Erythroblast (primary cell): ENCODE measurements at regions not wholly inside any gene's neighbourhood (a gene's known extent, or its start where the extent isn't known, plus 50 kb on each side); places are given as distances from the start of the nearest gene placed in this dataset.
"Not testable (repeated sequence)": the region's sequence is repeated elsewhere in the genome, so short reads cannot be mapped to it uniquely, and the experiment has no call there.

Experiments
- DNase-seq, 2 experiments: peaks; one replicate each; lab custom pipeline; 2025; lab: John Stamatoyannopoulos, UW
- GATA1 ChIP-seq: IDR thresholded peaks from 2 replicates; pipeline ENCODE4 v1.6.1; 2011; ENCODE audit warnings: low read depth, mild to moderate bottlenecking, control low read depth, low read length, moderate library complexity
- POLR2A ChIP-seq: IDR thresholded peaks from 2 replicates; pipeline ENCODE4 v1.6.1; 2011; ENCODE audit warnings: mild to moderate bottlenecking, low read length

GRCh38 chr1:79497193-79497773, 490.8 kb upstream of the ADGRL4 start:
- TF ChIP-seq POLR2A (no peak), GATA1 (no peak)
- peak; percentile 25 to 44 for DNase-seq

- no peak for TF ChIP-seq GATA1
- no peak for TF ChIP-seq POLR2A
- DNase-seq, result no peak
Measured at GRCh38 chr1:79496129-79496528, 489.6 kb upstream of the ADGRL4 start.

GRCh38 chr1:79493702-79494101, 487.2 kb upstream of the ADGRL4 start:
- not testable (repeated sequence) for DNase-seq

GRCh38 chr1:79488572-79489121, 482.1 kb upstream of the ADGRL4 start:
- DNase-seq, result not testable (repeated sequence)

- DNase-seq, result no peak
- TF ChIP-seq POLR2A (no peak), GATA1 (no peak)
Measured at GRCh38 chr1:79478728-79479373, 472.3 kb upstream of the ADGRL4 start.

- TF ChIP-seq POLR2A, result no peak
- TF ChIP-seq GATA1, result no peak
- DNase-seq, result no peak
Measured at GRCh38 chr1:79478160-79478559, 471.6 kb upstream of the ADGRL4 start.

GRCh38 chr1:79472067-79472656, 465.6 kb upstream of the ADGRL4 start:
- TF ChIP-seq GATA1, result no peak
- TF ChIP-seq POLR2A, result no peak

GRCh38 chr1:79469139-79469538, 462.6 kb upstream of the ADGRL4 start:
- DNase-seq, result no peak
- TF ChIP-seq GATA1 (no peak), POLR2A (no peak)

More at GRCh38 chr1:79472067-79472656, 465.6 kb upstream of the ADGRL4 start:
- no peak for DNase-seq

- no peak for TF ChIP-seq GATA1
- TF ChIP-seq POLR2A, result no peak
- DNase-seq, result no peak
Measured at GRCh38 chr1:79460773-79461436, 454.4 kb upstream of the ADGRL4 start.

- TF ChIP-seq POLR2A, result no peak
- TF ChIP-seq GATA1, result no peak
- no peak for DNase-seq
Measured at GRCh38 chr1:79457562-79458224, 451.2 kb upstream of the ADGRL4 start.

- no peak for TF ChIP-seq POLR2A
- no peak for TF ChIP-seq GATA1
- no peak for DNase-seq
Measured at GRCh38 chr1:79448426-79448825, 441.9 kb upstream of the ADGRL4 start.

GRCh38 chr1:79441238-79441637, 434.7 kb upstream of the ADGRL4 start:
- DNase-seq, result no peak
- TF ChIP-seq GATA1 (no peak), POLR2A (no peak)

GRCh38 chr1:79437540-79437939, 431.0 kb upstream of the ADGRL4 start:
- no peak for TF ChIP-seq GATA1
- no peak for TF ChIP-seq POLR2A
- DNase-seq, result no peak

- TF ChIP-seq POLR2A, result no peak
- TF ChIP-seq GATA1, result no peak
- no peak for DNase-seq
Measured at GRCh38 chr1:79431340-79431739, 424.8 kb upstream of the ADGRL4 start.
